ENCODE measurements at regions not wholly inside any gene's neighbourhood (a gene's known extent, or its start where the extent isn't known, plus 50 kb on each side); places are given as distances from the start of the nearest gene placed in this dataset.

DNA sequence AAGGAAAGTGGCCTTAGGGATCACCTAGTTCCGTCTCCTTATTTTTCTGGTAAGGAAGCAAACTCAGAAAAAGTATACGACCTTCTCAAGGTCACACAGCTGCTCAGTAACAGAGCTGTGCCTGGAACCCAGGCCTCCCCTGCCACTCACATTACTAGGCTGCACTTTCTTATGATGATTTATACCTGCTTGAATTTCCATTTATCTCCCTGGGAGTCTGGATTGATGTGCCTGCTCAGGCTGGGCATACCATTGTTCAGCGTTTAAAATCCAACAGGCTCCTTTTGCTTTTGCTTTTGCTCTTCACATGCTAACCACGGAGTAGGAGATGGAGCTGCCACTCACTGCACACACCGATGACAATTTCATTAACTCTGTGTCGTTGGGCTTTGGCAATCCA is 241.0 kb downstream of the OLFM4 start:
- no peak overlapping the region for H3K27ac ChIP-seq
- H3K27me3 ChIP-seq = no peaks in the 10 kb centered on the region
- DNase-seq (ENCODE audit: low spot score in 2 of 2) = no peak
- intact Hi-C loops (cut with DNase I) = no loop called here
- no peaks in the 10 kb centered on the region for H3K4me1 ChIP-seq
- TF ChIP-seq, protein P1, sequence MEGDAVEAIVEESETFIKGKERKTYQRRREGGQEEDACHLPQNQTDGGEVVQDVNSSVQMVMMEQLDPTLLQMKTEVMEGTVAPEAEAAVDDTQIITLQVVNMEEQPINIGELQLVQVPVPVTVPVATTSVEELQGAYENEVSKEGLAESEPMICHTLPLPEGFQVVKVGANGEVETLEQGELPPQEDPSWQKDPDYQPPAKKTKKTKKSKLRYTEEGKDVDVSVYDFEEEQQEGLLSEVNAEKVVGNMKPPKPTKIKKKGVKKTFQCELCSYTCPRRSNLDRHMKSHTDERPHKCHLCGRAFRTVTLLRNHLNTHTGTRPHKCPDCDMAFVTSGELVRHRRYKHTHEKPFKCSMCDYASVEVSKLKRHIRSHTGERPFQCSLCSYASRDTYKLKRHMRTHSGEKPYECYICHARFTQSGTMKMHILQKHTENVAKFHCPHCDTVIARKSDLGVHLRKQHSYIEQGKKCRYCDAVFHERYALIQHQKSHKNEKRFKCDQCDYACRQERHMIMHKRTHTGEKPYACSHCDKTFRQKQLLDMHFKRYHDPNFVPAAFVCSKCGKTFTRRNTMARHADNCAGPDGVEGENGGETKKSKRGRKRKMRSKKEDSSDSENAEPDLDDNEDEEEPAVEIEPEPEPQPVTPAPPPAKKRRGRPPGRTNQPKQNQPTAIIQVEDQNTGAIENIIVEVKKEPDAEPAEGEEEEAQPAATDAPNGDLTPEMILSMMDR (IDR thresholded peaks at IDR 0.05) = no peak
- H3K9me3 ChIP-seq = no peaks in the 10 kb centered on the region
- H3K4me3 ChIP-seq = no peak overlapping the region
- no peaks in the 10 kb centered on the region for H3K36me3 ChIP-seq

DNA sequence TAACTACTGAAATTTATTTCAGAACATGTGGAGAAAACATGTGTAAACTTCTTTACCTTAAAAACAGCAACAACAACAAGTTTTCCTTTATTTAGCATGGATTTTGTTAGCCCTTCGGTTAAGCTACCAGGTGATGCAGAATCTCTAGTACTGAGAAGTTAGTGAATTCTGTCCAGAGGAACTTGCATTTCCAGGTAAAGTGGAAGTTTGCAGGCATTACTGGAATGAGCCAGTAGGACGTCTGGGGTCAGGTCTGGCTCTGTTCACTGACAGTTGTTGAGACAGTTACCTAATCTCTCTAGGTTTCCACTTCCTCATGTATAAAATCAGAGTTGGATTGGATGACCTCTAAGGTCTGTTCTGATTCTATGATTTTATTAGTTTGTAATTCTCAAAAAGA is 244.3 kb downstream of the OLFM4 start:
- TF ChIP-seq, protein P1 (IDR thresholded peaks at IDR 0.05) = no peak
- DNase-seq (ENCODE audit: low spot score in 2 of 2) = no peak
- H3K4me3 ChIP-seq = no peak overlapping the region
- H3K27me3 ChIP-seq = no peaks in the 10 kb centered on the region
- H3K4me1 ChIP-seq = no peaks in the 10 kb centered on the region
- H3K36me3 ChIP-seq = no peaks in the 10 kb centered on the region
- H3K27ac ChIP-seq = no peak overlapping the region
- intact Hi-C loops (cut with DNase I) = no loop called here
- H3K9me3 ChIP-seq = no peaks in the 10 kb centered on the region

DNA sequence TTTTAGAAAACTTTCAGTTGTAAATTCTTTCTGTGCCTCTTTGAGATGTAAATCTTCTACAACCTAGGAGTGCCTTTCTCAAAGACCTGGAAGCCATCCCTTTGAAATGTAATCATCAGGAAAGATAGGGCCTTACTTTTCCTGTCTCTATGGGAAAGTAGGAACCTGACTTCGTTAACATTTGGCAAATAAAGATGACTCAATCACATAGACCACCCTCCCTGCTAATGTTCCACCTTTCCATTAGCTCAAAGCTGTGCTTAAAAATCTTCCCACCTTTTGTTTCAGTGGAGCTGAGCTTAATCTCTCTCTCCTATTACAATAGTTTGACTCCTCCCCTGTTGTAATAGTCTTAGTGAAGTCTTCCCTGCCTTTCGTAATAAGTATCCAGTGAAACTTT is 247.7 kb downstream of the OLFM4 start:
- H3K27me3 ChIP-seq = no peaks in the 10 kb centered on the region
- intact Hi-C loops (cut with DNase I) = no loop called here
- no peak overlapping the region for H3K4me3 ChIP-seq
- TF ChIP-seq, protein P1 (IDR thresholded peaks at IDR 0.05) = no peak
- H3K4me1 ChIP-seq = no peaks in the 10 kb centered on the region
- no peaks in the 10 kb centered on the region for H3K36me3 ChIP-seq
- DNase-seq (ENCODE audit: low spot score in 2 of 2) = no peak
- no peak overlapping the region for H3K27ac ChIP-seq
- no peaks in the 10 kb centered on the region for H3K9me3 ChIP-seq

DNA sequence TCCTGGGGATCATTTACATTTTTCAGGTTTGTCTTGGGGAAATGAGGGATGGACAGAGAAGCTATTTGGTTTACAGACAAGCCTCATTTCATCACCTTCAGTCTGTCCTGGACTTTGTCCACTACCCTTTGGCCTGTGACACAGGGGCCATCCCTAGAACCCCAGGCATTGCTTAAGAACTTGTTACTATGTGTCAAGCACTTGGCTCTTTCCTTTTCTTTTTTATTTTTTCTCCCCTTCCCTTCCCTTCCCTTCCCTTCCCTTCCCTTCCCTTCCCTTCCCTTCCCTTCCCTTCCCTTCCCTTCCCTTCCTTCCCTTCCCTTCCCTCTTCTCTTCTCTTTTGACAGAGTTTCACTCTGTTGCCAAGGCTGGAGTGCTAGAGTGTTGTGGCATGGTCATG is 253.1 kb downstream of the OLFM4 start:
- TF ChIP-seq, protein P1 (IDR thresholded peaks at IDR 0.05) = no peak
- Histone ChIP-seq H3K4me3 (no peak overlapping the region), H3K36me3 (no peaks in the 10 kb centered on the region), H3K9me3 (no peaks in the 10 kb centered on the region), H3K27me3 (no peaks in the 10 kb centered on the region), H3K4me1 (no peaks in the 10 kb centered on the region), H3K27ac (no peak overlapping the region)
- no peak for DNase-seq (ENCODE audit: low spot score in 2 of 2)
- intact Hi-C loops (cut with DNase I) = no loop called here

DNA sequence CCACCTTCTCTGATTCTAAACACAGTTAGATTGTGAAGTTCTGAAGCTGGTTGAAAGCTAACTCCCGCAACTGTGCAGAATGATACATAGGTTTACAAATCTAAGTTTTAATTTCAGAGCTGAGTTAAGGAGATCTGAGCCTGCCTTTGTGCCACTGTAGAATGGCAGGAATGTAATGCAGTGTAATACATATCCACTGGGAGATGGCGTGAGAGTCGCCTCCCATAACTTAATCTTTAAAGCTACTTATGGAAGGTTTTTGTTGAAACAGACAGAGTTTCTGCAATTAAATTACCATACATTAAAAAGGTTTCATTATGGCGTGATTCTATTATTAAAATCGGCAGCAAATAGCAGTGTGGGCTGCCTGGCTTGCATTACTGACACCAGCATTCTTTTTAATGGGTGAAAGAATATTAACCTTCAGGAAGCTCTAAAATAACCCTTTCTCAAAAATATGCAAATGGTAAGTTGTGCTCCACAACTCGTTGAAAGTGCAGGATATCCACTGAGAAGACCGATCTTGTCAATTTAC is 257.4 kb downstream of the OLFM4 start:
- H3K4me3 ChIP-seq = no peak overlapping the region
- H3K27ac ChIP-seq = no peak overlapping the region
- no peaks in the 10 kb centered on the region for H3K27me3 ChIP-seq
- TF ChIP-seq, protein P1 (IDR thresholded peaks at IDR 0.05) = no peak
- no peaks in the 10 kb centered on the region for H3K36me3 ChIP-seq
- intact Hi-C loops (cut with DNase I) = no loop called here
- no peaks in the 10 kb centered on the region for H3K9me3 ChIP-seq
- DNase-seq (ENCODE audit: low spot score in 2 of 2) = no peak
- H3K4me1 ChIP-seq = no peaks in the 10 kb centered on the region

DNA sequence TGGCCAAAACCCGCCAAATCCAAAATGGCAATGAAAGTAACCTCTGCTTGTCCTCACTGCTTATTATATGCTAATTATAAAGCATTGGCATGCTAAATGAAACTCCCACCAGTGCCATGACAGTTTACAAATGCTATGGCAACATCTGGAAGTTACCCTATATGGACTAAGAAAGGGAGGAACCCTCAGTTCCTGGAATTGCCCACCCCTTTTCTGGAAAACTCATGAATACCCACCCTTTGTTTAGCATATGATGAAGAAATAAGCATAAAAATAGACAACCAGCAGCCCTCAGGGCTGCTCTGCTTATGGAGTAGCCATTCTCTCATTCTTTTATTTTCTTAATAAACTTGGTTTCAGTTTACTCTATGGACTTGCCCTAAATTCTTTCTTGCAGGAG is 269.8 kb downstream of the OLFM4 start:
- no peaks in the 10 kb centered on the region for H3K9me3 ChIP-seq

More for the DNA sequence above, 269.8 kb downstream of the OLFM4 start:
- Histone ChIP-seq H3K27ac (no peak overlapping the region), H3K4me1 (no peaks in the 10 kb centered on the region), H3K27me3 (no peaks in the 10 kb centered on the region), H3K36me3 (no peaks in the 10 kb centered on the region), H3K4me3 (no peak overlapping the region)
- no peak for DNase-seq (ENCODE audit: low spot score in 2 of 2)
- TF ChIP-seq, protein P1 (IDR thresholded peaks at IDR 0.05) = no peak
- intact Hi-C loops (cut with DNase I) = no loop called here
